ENCODE measurements at regions not wholly inside any gene's neighbourhood (a gene's known extent, or its start where the extent isn't known, plus 50 kb on each side); places are given as distances from the start of the nearest gene placed in this dataset.

- intact Hi-C loops (cut with DNase I, micrococcal nuclease): no loop called here
- H3K9me3 ChIP-seq: no peaks in the 10 kb centered on the region
- no peak overlapping the region for H3K4me3 ChIP-seq
- no peak for DNase-seq
- no peaks in the 10 kb centered on the region for H3K36me3 ChIP-seq (ENCODE audit: low read depth)
- no peak for ATAC-seq
- H3K4me1 ChIP-seq (ENCODE audit: low read depth): peaks cover 5% of the 10 kb centered on the region
- TF ChIP-seq CTCF (IDR thresholded peaks at IDR 0.05): no peak
Observed at GRCh38 chr1:30042438-30043147, 680.8 kb downstream of the MATN1 start.

DNA sequence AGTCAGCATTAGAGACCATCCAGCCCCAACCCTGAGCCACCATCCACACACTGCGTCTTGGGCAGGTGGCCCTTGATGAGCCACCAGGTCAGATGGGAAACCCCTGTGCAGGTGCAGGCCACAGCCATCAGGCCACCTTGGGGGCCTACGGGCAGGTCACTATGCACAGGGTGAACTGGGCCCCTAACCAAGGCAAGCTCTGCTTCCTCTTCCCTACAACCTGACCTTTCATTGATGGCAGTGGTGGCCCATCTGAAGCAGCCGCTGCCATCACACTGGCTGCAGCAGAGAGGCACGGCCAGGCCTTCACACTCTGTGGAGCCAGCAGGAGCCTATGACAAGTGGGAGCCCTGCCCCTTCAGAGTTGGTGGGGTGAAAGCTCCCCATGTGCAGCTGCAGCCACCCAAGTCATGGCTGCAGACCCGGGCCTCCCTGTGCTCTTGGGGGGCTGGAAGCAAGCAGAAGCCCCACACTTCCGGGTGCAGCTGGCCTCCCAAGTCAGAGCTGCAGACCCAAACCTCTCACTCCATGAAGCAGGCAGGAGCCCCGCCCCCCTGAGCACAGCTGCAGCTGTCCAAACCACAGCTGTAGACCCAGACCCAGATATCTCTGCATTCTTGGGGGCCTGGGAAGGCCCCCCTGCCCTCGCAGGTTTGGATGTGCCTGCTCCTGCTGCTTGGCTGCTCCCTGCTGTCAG lies 681.5 kb downstream of the MATN1 start:
- no peak overlapping the region for H3K4me3 ChIP-seq
- intact Hi-C loops (cut with DNase I, micrococcal nuclease): no loop called here
- no peak for TF ChIP-seq CTCF (IDR thresholded peaks at IDR 0.05)
- DNase-seq: no peak
- no peak for ATAC-seq
- H3K36me3 ChIP-seq (ENCODE audit: low read depth): no peaks in the 10 kb centered on the region
- H3K9me3 ChIP-seq: no peaks in the 10 kb centered on the region
- H3K4me1 ChIP-seq (ENCODE audit: low read depth): peaks cover 5% of the 10 kb centered on the region

- H3K9me3 ChIP-seq: no peaks in the 10 kb centered on the region
- peaks cover 5% of the 10 kb centered on the region for H3K4me1 ChIP-seq (ENCODE audit: low read depth)
- intact Hi-C loops (cut with DNase I, micrococcal nuclease): no loop called here
- H3K36me3 ChIP-seq (ENCODE audit: low read depth): no peaks in the 10 kb centered on the region
- no peak for ATAC-seq
- TF ChIP-seq CTCF (IDR thresholded peaks at IDR 0.05): no peak
- no peak for DNase-seq
- no peak overlapping the region for H3K4me3 ChIP-seq
Observed at GRCh38 chr1:30040081-30041019, 683.0 kb downstream of the MATN1 start.

DNA sequence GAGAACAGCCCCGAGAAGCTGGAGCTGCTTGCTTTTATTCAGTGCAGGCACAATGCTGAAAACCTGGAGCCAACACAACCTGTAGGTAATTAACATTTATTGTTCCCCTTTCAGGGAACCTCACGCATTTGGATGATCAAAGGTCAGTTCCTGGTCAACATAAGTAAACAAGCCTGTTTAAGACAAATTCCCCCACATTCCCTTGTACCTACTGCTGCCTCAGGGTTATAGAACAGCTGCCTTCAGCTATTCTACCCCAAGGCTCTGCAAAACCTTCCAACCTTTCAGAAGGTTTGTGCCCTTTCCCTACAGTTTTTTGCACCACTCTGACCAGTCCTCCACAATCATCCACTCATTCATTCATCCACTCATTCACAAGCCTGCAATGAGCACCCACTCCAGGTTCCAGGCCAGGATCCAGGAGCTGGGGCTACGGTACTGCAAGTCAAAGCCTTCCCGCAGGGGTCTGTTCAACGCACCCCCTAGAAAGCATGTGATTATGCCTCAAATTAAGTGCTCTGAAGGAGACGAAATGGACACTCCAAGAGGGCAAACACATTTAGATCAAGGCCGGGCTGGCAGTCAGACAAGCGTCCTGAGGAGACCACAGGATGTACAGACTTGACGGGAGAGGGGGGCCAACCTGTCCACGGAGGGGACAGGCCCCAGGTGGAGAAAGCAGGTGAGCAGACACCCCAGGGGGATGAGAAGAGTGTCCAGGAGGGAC lies 683.9 kb downstream of the MATN1 start:
- no peak for TF ChIP-seq CTCF (IDR thresholded peaks at IDR 0.05)
- Histone ChIP-seq H3K4me1 (ENCODE audit: low read depth) (peaks cover 5% of the 10 kb centered on the region), H3K36me3 (ENCODE audit: low read depth) (no peaks in the 10 kb centered on the region), H3K9me3 (no peaks in the 10 kb centered on the region), H3K4me3 (no peak overlapping the region)
- intact Hi-C loops (cut with DNase I, micrococcal nuclease): no loop called here
- DNase-seq (peak in 1 of 3 donors; percentile 31), ATAC-seq (peak; percentile 59)

Data from mucosa of descending colon (tissue), 3 donors.